Kidney epithelial cell (primary cell): ENCODE measurements at regions not wholly inside any gene's neighbourhood (a gene's known extent, or its start where the extent isn't known, plus 50 kb on each side); places are given as distances from the start of the nearest gene placed in this dataset.

Experiments
- DNase-seq: peaks from one replicate; pipeline ENCODE4 v3.0.0-alpha.2; 2010; ENCODE audit warnings: low read depth
- H3K27me3 ChIP-seq: 2 replicates; pipeline ENCODE4 v1.6.0; 2011; ENCODE audit warnings: low read length; ENCODE audit not compliant: control insufficient read depth, insufficient read depth
- H3K36me3 ChIP-seq: 2 replicates; pipeline ENCODE4 v1.5.1; 2011; ENCODE audit warnings: low read length; ENCODE audit not compliant: control insufficient read depth, insufficient read depth
- H3K4me3 ChIP-seq: 2 replicates; pipeline ENCODE4 v1.5.1; 2011; ENCODE audit warnings: low read depth, mild to moderate bottlenecking, control low read depth, low read length
- TF ChIP-seq, protein P1 (sequence below): IDR thresholded peaks from 2 replicates; pipeline ENCODE4 v1.5.1; 2011; ENCODE audit warnings: mild to moderate bottlenecking, moderate library complexity, low read length, control low read depth, inconsistent platforms; ENCODE audit not compliant: insufficient read depth, poor library complexity, severe bottlenecking

DNA sequence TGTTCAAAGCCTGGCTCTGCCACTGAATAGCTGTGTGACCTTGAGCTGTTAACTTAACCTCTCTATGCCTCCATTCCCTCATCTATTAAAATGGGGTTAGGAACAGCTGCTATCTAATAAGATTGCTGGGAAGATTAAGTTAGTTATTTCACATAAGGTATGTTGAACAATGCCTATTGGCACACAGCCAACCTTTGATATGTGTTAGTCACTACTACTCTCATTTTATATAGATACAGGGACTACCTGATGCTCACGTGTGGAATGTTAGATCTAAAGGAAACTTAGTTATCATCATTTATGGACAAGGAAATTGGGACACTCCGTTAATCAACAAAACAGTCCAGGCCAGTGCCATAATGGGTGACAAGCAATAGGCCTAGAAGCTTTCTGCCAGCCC, 332.4 kb upstream of the PPP2R3A start:
- no peak for DNase-seq
- H3K27me3 ChIP-seq, result peaks cover 3% of the 10 kb centered on the region
- H3K36me3 ChIP-seq, result no peaks in the 10 kb centered on the region
- no peak overlapping the region for H3K4me3 ChIP-seq
- TF ChIP-seq, protein P1, sequence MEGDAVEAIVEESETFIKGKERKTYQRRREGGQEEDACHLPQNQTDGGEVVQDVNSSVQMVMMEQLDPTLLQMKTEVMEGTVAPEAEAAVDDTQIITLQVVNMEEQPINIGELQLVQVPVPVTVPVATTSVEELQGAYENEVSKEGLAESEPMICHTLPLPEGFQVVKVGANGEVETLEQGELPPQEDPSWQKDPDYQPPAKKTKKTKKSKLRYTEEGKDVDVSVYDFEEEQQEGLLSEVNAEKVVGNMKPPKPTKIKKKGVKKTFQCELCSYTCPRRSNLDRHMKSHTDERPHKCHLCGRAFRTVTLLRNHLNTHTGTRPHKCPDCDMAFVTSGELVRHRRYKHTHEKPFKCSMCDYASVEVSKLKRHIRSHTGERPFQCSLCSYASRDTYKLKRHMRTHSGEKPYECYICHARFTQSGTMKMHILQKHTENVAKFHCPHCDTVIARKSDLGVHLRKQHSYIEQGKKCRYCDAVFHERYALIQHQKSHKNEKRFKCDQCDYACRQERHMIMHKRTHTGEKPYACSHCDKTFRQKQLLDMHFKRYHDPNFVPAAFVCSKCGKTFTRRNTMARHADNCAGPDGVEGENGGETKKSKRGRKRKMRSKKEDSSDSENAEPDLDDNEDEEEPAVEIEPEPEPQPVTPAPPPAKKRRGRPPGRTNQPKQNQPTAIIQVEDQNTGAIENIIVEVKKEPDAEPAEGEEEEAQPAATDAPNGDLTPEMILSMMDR, result no peak

DNA sequence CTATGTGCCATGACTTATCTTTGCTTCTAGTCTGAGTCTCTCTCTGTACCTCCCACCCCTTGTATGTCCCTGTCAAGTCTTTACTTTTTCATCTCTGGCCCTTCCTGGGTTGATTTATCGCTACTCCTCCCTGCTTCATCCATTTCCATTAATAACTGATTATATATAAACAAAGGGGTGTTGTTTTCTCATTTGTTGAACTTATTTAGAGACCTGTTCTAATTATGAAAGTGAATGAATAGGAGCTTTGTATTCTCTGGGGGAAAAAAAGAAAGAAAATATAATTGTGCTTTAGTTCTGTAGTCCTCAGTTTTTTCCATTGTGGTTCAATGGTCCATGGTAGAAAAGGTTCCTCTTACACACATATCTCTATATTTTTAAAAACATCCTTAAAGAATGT, 328.9 kb upstream of the PPP2R3A start:
- Histone ChIP-seq H3K4me3 (no peak overlapping the region), H3K27me3 (peaks cover 6% of the 10 kb centered on the region), H3K36me3 (no peaks in the 10 kb centered on the region)
- TF ChIP-seq, protein P1, result no peak
- no peak for DNase-seq

DNA sequence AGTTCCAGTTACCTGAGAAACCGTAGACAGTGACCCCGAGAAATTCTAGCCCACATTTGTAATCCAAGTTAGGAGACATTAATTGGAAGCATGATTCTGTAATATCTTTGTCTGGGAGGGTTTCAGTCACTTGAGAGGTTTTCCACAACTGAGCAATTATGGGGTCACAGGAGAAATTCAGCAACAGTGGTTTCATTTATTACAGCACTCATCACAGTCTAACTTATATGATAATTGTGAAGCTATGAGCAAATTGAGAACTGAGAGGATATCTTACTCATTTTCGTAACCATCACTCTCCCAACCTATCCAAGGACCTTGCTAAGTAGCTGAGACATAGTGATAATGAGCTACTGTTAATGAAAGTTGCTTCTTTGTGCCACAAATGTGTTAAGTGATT, 328.5 kb upstream of the PPP2R3A start:
- TF ChIP-seq, protein P1, result no peak
- no peak for DNase-seq
- Histone ChIP-seq H3K36me3 (no peaks in the 10 kb centered on the region), H3K27me3 (peaks cover 6% of the 10 kb centered on the region), H3K4me3 (no peak overlapping the region)

DNA sequence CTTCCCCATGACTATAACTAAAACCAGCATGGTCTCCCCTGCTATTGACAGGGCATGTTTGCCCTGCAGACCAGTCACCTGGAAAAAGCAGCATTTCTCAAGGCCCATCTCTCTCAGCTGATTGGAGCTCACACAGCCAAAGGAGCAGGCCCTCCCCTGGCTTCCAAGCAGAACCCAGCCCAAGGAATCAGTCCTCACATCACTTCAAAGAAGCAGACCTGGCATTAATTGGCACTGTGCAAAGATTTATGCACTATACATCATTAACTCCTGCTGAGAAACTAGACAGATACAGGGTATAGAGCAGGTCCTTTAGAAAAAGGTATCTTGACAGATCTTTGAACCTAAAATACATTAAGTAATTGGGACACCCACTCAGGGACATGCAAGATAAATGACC, 323.8 kb upstream of the PPP2R3A start:
- H3K27me3 ChIP-seq, result peaks cover 3% of the 10 kb centered on the region
- no peak overlapping the region for H3K4me3 ChIP-seq
- TF ChIP-seq, protein P1, result no peak
- H3K36me3 ChIP-seq, result no peaks in the 10 kb centered on the region
- no peak for DNase-seq

DNA sequence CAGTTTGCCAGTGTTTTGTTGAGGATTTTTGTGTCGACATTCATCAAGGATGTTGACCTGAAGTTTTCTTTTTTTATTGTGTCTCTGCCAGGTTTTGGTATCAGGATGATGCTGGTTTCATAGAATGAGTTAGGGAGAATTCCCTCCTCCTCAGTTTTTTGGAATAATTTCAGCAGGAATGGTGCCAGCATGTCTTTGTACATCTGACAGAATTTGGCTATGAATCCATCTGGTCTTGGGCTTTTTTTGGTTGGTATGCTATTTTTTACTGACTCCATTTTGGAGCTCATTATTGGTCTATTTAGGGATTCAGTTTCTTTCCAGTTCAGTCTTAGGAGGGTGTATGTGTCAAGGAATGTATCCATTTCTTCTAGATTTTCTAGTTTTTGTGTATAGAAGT, 320.0 kb upstream of the PPP2R3A start:
- TF ChIP-seq, protein P1, result no peak
- H3K36me3 ChIP-seq, result no peaks in the 10 kb centered on the region
- H3K27me3 ChIP-seq, result no peaks in the 10 kb centered on the region
- no peak overlapping the region for H3K4me3 ChIP-seq
- DNase-seq, result no peak

DNA sequence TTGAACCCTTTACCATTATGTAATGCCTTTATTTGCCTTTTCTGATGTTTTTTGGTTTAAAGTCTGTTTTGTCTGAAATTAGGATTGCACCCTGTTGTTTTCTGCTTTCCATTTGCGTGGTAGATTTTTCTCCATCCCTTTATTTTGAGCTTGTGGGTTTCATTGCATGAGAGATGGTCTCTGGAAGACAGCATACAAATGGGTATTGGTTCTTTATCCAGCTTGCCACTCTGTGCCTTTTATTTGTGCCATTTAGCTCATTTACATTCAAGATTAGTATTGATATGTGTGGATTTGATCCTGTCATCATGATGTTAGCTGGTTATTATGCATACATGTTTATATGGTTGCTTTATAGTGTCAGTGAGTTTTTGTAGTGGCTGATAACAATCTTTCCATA, 318.7 kb upstream of the PPP2R3A start:
- TF ChIP-seq, protein P1, result no peak
- Histone ChIP-seq H3K27me3 (no peaks in the 10 kb centered on the region), H3K36me3 (no peaks in the 10 kb centered on the region), H3K4me3 (no peak overlapping the region)
- DNase-seq, result no peak
